Astrocyte (in vitro differentiated cells and primary cell): ENCODE measurements at regions not wholly inside any gene's neighbourhood (a gene's known extent, or its start where the extent isn't known, plus 50 kb on each side); places are given as distances from the start of the nearest gene placed in this dataset.

Experiments used
- CTCF ChIP-seq: IDR thresholded peaks from 2 replicates; pipeline ENCODE4 v1.5.1; 2011; ENCODE audit warnings: low read depth, mild to moderate bottlenecking, inconsistent platforms, low read length, moderate library complexity; ENCODE audit not compliant: insufficient read depth
- EZH2 ChIP-seq: IDR thresholded peaks from 2 replicates; pipeline ENCODE4 v1.6.1; 2012; ENCODE audit warnings: mild to moderate bottlenecking, low read length, inconsistent platforms; ENCODE audit not compliant: insufficient read depth

- TF ChIP-seq CTCF (no peak), EZH2 (no peak)
Measured at GRCh38 chr11:82527081-82527584, 206.5 kb downstream of the FAM181B start.
